Ovary (tissue), 3 donors: ENCODE measurements at regions not wholly inside any gene's neighbourhood (a gene's known extent, or its start where the extent isn't known, plus 50 kb on each side); places are given as distances from the start of the nearest gene placed in this dataset.

Experiments
- EP300 ChIP-seq: sonication (generic); formaldehyde crosslinking; IDR thresholded peaks from one replicate; pipeline ENCODE4 v1.6.1; 2017; ENCODE audit warnings: antibody characterized with exemption
- POLR2A ChIP-seq: fragments of 450-650 bp; IDR thresholded peaks from one replicate; pipeline ENCODE4 v1.6.1; 2017; ENCODE audit warnings: antibody characterized with exemption, mild to moderate bottlenecking, moderate library complexity
- TF ChIP-seq, protein P1 (sequence below), 3 donors: fragments of 450-650 bp in 2 of 3; fragments of 200-600 bp in 1 of 3; IDR thresholded peaks; one replicate each; pipeline versions ENCODE4 v1.5.1 to v1.8.0; 2016 to 2022; ENCODE audit warnings: antibody characterized with exemption in 3 of 3, mild to moderate bottlenecking in 1 of 3
- donor health status: DM: no; HTN: no; CAD: no.

DNA sequence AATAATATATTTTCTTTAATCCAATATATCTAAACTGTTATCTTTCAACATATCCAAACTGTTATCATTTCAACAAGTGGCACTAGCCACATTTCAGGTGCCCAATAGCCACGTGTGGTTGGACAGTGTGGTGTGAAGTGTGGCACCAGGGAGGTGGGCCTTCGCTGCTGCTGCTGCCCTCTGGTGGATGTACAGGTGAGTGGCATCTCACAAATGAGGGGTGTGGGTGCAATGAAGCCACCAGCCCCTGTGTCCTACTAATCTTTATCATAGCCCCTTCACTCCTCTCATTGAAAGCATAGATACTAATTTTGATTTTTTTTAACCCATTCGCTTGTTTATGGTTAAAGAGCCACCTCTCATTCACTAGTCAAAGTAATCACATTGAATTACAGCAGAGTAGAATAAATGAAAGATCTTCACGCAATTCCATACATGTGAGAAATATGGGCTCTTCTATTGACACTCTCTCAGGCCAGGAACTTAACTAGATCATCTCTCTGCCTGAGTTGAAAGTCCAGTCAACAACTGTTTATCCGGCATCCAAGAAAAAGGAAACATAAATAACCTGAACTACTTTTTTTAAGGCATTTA lies 499.2 kb downstream of the OMA1 start:
- TF ChIP-seq, protein P1, sequence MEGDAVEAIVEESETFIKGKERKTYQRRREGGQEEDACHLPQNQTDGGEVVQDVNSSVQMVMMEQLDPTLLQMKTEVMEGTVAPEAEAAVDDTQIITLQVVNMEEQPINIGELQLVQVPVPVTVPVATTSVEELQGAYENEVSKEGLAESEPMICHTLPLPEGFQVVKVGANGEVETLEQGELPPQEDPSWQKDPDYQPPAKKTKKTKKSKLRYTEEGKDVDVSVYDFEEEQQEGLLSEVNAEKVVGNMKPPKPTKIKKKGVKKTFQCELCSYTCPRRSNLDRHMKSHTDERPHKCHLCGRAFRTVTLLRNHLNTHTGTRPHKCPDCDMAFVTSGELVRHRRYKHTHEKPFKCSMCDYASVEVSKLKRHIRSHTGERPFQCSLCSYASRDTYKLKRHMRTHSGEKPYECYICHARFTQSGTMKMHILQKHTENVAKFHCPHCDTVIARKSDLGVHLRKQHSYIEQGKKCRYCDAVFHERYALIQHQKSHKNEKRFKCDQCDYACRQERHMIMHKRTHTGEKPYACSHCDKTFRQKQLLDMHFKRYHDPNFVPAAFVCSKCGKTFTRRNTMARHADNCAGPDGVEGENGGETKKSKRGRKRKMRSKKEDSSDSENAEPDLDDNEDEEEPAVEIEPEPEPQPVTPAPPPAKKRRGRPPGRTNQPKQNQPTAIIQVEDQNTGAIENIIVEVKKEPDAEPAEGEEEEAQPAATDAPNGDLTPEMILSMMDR (IDR thresholded peaks at IDR 0.05) = no peak
- TF ChIP-seq POLR2A (no peak), EP300 (no peak)
